A673 (cell line): ENCODE measurements at regions not wholly inside any gene's neighbourhood (a gene's known extent, or its start where the extent isn't known, plus 50 kb on each side); places are given as distances from the start of the nearest gene placed in this dataset.
"Not testable (repeated sequence)": the region's sequence is repeated elsewhere in the genome, so short reads cannot be mapped to it uniquely, and the experiment has no call there.

Source experiments
- CTCF ChIP-seq: fragments of 300-800, 200-600 bp; sonication (generic); conservative IDR thresholded peaks from 2 replicates; pipeline ENCODE4 v1.5.1; 2017; ENCODE audit warnings: low read depth, mild to moderate bottlenecking, antibody characterized with exemption, low read length, moderate library complexity, mixed read lengths
- EZH2 ChIP-seq: fragments of 200-600 bp; sonication (generic); IDR thresholded peaks from 2 replicates; pipeline ENCODE4 v1.6.1; 2017; ENCODE audit warnings: borderline replicate concordance, low read depth, mild to moderate bottlenecking, mixed read lengths, antibody characterized with exemption, low read length; ENCODE audit not compliant: poor library complexity, severe bottlenecking

- TF ChIP-seq CTCF, EZH2: not testable (repeated sequence)
Measured at GRCh38 chr6:167690167-167690922, 136.4 kb upstream of the AFDN start.
